Neural cell (in vitro differentiated cells): ENCODE measurements at regions not wholly inside any gene's neighbourhood (a gene's known extent, or its start where the extent isn't known, plus 50 kb on each side); places are given as distances from the start of the nearest gene placed in this dataset.

Source experiments
- H2AFZ ChIP-seq: fragments of 200-600, 300-800 bp; sonication (generic), shearing (Covaris generic); 2 replicates; pipeline ENCODE4 v1.6.0; 2014; ENCODE audit warnings: low read depth, mild to moderate bottlenecking, antibody characterized with exemption, low read length, moderate library complexity
- H3F3A ChIP-seq: fragments of 200-600 bp; shearing (Covaris generic); 2 replicates; pipeline ENCODE4 v1.6.1; 2016; ENCODE audit warnings: mild to moderate bottlenecking, moderate library complexity, mixed read lengths, antibody characterized with exemption, low read length; ENCODE audit not compliant: insufficient read depth, poor library complexity, severe bottlenecking
- H3K27ac ChIP-seq: fragments of 200-600, 300-800 bp; sonication (generic), shearing (Covaris generic); 2 replicates; pipeline ENCODE4 v1.5.1; 2014; ENCODE audit warnings: mild to moderate bottlenecking, low read length, moderate library complexity
- H3K27me3 ChIP-seq: fragments of 300-800, 200-600 bp; sonication (generic), shearing (Covaris generic); 2 replicates; pipeline ENCODE4 v1.6.0; 2014; ENCODE audit warnings: mild to moderate bottlenecking, low read depth, low read length, moderate library complexity; ENCODE audit not compliant: insufficient read depth
- H3K36me3 ChIP-seq: fragments of 300-800, 200-600 bp; sonication (generic), shearing (Covaris generic); 2 replicates; pipeline ENCODE4 v1.5.1; 2014; ENCODE audit warnings: mild to moderate bottlenecking, antibody characterized with exemption, low read length, moderate library complexity; ENCODE audit not compliant: insufficient read depth
- H3K4me2 ChIP-seq: fragments of 300-800, 200-600 bp; sonication (generic), shearing (Covaris generic); 2 replicates; pipeline ENCODE4 v1.6.0; 2014; ENCODE audit warnings: mild to moderate bottlenecking, low read length
- H3K4me3 ChIP-seq: fragments of 300-800, 200-600 bp; sonication (generic), shearing (Covaris generic); 2 replicates; pipeline ENCODE4 v1.5.1; 2014; ENCODE audit warnings: mild to moderate bottlenecking, low read length, moderate library complexity
- H3K79me2 ChIP-seq: fragments of 200-600 bp; shearing (Covaris generic); replicated peaks from 2 replicates; pipeline ENCODE4 v1.6.0; 2014; ENCODE audit warnings: mild to moderate bottlenecking, low read length, moderate library complexity; ENCODE audit not compliant: insufficient read depth
- H3K9ac ChIP-seq: fragments of 300-800, 200-600 bp; sonication (generic), shearing (Covaris generic); 2 replicates; pipeline ENCODE4 v1.6.1; 2016; ENCODE audit warnings: mild to moderate bottlenecking, low read length, mixed read lengths
- H3K9me2 ChIP-seq: fragments of 200-600 bp; shearing (Covaris generic); 2 replicates; pipeline ENCODE4 v1.6.1; 2016; ENCODE audit warnings: mild to moderate bottlenecking, low read length, mixed read lengths; ENCODE audit not compliant: insufficient read depth
- H3K9me3 ChIP-seq: fragments of 200-600, 300-800 bp; sonication (generic), shearing (Covaris generic); 2 replicates; pipeline ENCODE4 v1.6.1; 2016; ENCODE audit warnings: mild to moderate bottlenecking, mixed run types, low read length, moderate library complexity, mixed read lengths
- H4K20me1 ChIP-seq: fragments of 200-600 bp; shearing (Covaris generic); 2 replicates; pipeline ENCODE4 v1.6.1; 2016; ENCODE audit warnings: mild to moderate bottlenecking, mixed run types; ENCODE audit not compliant: insufficient read depth
- CTCF ChIP-seq: fragments of 450-650 bp; IDR thresholded peaks from 2 replicates; pipeline ENCODE4 v1.5.1; 2014; ENCODE audit warnings: antibody characterized with exemption, mild to moderate bottlenecking, moderate library complexity; ENCODE audit not compliant: poor library complexity, severe bottlenecking
- EP300 ChIP-seq: fragments of 450-650 bp; conservative IDR thresholded peaks from 2 replicates; pipeline ENCODE4 v1.6.1; 2014; ENCODE audit warnings: antibody characterized with exemption, mild to moderate bottlenecking, moderate library complexity; ENCODE audit not compliant: poor library complexity, severe bottlenecking
- EZH2 ChIP-seq: fragments of 200-600, 300-800 bp; shearing (Covaris generic), sonication (generic); IDR thresholded peaks from 2 replicates; pipeline ENCODE4 v1.6.1; 2014; ENCODE audit warnings: antibody characterized with exemption, low read length, borderline replicate concordance, mild to moderate bottlenecking; ENCODE audit not compliant: insufficient read depth, poor library complexity, severe bottlenecking
- MXI1 ChIP-seq: fragments of 450-650 bp; conservative IDR thresholded peaks from 2 replicates; pipeline ENCODE4 v1.6.1; 2014; ENCODE audit warnings: antibody characterized with exemption, mild to moderate bottlenecking; ENCODE audit not compliant: poor library complexity, severe bottlenecking
- POLR2AphosphoS5 ChIP-seq: IDR thresholded peaks from 2 replicates; pipeline ENCODE4 v1.6.1; 2012
- RAD21 ChIP-seq: fragments of 450-650 bp; conservative IDR thresholded peaks from 2 replicates; pipeline ENCODE4 v1.6.1; 2014; ENCODE audit warnings: antibody characterized with exemption, mild to moderate bottlenecking, moderate library complexity
- REST ChIP-seq: IDR thresholded peaks from 2 replicates; pipeline ENCODE4 v1.6.1; 2012; ENCODE audit warnings: borderline replicate concordance
- SMC3 ChIP-seq: fragments of 450-650 bp; conservative IDR thresholded peaks from 2 replicates; pipeline ENCODE4 v1.6.1; 2014; ENCODE audit warnings: antibody characterized with exemption, mild to moderate bottlenecking, moderate library complexity; ENCODE audit not compliant: poor library complexity
- TAF1 ChIP-seq: IDR thresholded peaks from 2 replicates; pipeline ENCODE4 v1.6.1; 2012; ENCODE audit warnings: low read depth

GRCh38 chr4:106869551-106869950, 166.6 kb downstream of the DKK2 start:
- TF ChIP-seq TAF1 = no peak

GRCh38 chr4:106868381-106869035, 167.6 kb downstream of the DKK2 start:
- H3K79me2 ChIP-seq = no peaks in the 10 kb centered on the region
- H3K9me2 ChIP-seq = no peaks in the 10 kb centered on the region
- H3K4me3 ChIP-seq = no peak overlapping the region
- H3K4me2 ChIP-seq = no peak overlapping the region
- no peaks in the 10 kb centered on the region for H3K36me3 ChIP-seq
- no peaks in the 10 kb centered on the region for H3K27me3 ChIP-seq
- H3K9me3 ChIP-seq = no peaks in the 10 kb centered on the region
- H3F3A ChIP-seq = no peaks in the 10 kb centered on the region
- TF ChIP-seq CTCF = no peak
- no peak for TF ChIP-seq TAF1
- no peak for TF ChIP-seq POLR2AphosphoS5
- TF ChIP-seq REST = no peak
- TF ChIP-seq EP300 = no peak
- TF ChIP-seq RAD21 = no peak
- TF ChIP-seq SMC3 = no peak
- TF ChIP-seq MXI1 = no peak
- no peak for TF ChIP-seq EZH2
- H2AFZ ChIP-seq = no peak overlapping the region
- H3K27ac ChIP-seq = no peak overlapping the region
- H4K20me1 ChIP-seq = no peaks in the 10 kb centered on the region
- no peak overlapping the region for H3K9ac ChIP-seq

More at GRCh38 chr4:106869551-106869950, 166.6 kb downstream of the DKK2 start:
- no peak overlapping the region for H2AFZ ChIP-seq
- no peaks in the 10 kb centered on the region for H3K79me2 ChIP-seq
- H3K4me3 ChIP-seq = no peak overlapping the region
- no peaks in the 10 kb centered on the region for H4K20me1 ChIP-seq
- H3K27ac ChIP-seq = no peak overlapping the region
- no peak overlapping the region for H3K9ac ChIP-seq
- H3K27me3 ChIP-seq = no peaks in the 10 kb centered on the region
- H3K9me3 ChIP-seq = no peaks in the 10 kb centered on the region
- H3K36me3 ChIP-seq = no peaks in the 10 kb centered on the region
- no peaks in the 10 kb centered on the region for H3F3A ChIP-seq
- no peaks in the 10 kb centered on the region for H3K9me2 ChIP-seq
- H3K4me2 ChIP-seq = no peak overlapping the region

GRCh38 chr4:106864231-106864630, 171.9 kb downstream of the DKK2 start:
- Histone ChIP-seq H4K20me1 (no peaks in the 10 kb centered on the region), H2AFZ (no peak overlapping the region), H3K36me3 (no peaks in the 10 kb centered on the region), H3K27ac (no peak overlapping the region), H3F3A (no peaks in the 10 kb centered on the region), H3K27me3 (no peaks in the 10 kb centered on the region), H3K9me2 (no peaks in the 10 kb centered on the region), H3K9ac (no peak overlapping the region), H3K4me3 (no peak overlapping the region), H3K4me2 (no peak overlapping the region), H3K79me2 (no peaks in the 10 kb centered on the region), H3K9me3 (no peaks in the 10 kb centered on the region)
- TF ChIP-seq TAF1 = no peak
- TF ChIP-seq CTCF = no peak
- no peak for TF ChIP-seq MXI1
- no peak for TF ChIP-seq EZH2
- no peak for TF ChIP-seq SMC3
- no peak for TF ChIP-seq REST
- TF ChIP-seq RAD21 = no peak
- no peak for TF ChIP-seq POLR2AphosphoS5
- no peak for TF ChIP-seq EP300
